ENCODE measurements at regions not wholly inside any gene's neighbourhood (a gene's known extent, or its start where the extent isn't known, plus 50 kb on each side); places are given as distances from the start of the nearest gene placed in this dataset.

DNA sequence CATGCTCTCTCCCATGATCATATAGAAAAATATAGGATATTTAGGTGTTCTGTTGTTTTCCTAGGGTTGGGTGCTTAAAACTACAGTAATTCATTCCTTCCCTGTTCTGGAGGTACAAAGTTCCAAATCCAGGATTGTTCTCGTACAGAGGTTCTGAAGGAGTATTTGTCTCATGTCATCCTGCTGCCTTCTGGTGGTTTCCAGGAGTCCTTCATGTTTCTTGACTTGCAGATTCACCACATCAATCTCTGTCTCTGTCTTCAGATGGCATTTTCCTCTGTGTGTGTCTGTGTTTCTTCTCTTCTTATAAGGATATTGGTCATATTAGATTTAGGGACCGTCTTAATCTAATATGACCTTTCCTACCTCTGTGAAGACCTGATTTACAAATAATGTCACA, 397.9 kb downstream of the NYAP2 start:
- Histone ChIP-seq H3K9ac (no peak overlapping the region), H3K27ac (no peak overlapping the region), H3K36me3 (no peaks in the 10 kb centered on the region), H3K4me3 (no peak overlapping the region), H3K4me1 (no peaks in the 10 kb centered on the region), H3K4me2 (no peak overlapping the region), H3K9me3 (no peaks in the 10 kb centered on the region), H4K20me1 (no peaks in the 10 kb centered on the region), H3K27me3 (no peaks in the 10 kb centered on the region)
- no peak for TF ChIP-seq Cebpa-rat (IDR thresholded peaks at IDR 0.05)

GRCh38 chr2:225794652-225795400, 395.3 kb downstream of the NYAP2 start:
- no peaks in the 10 kb centered on the region for H3K36me3 ChIP-seq
- no peak overlapping the region for H3K4me3 ChIP-seq
- H3K9ac ChIP-seq, result no peak overlapping the region
- no peaks in the 10 kb centered on the region for H3K4me1 ChIP-seq
- H3K27ac ChIP-seq, result no peak overlapping the region
- no peaks in the 10 kb centered on the region for H3K27me3 ChIP-seq
- no peak overlapping the region for H3K4me2 ChIP-seq
- no peaks in the 10 kb centered on the region for H3K9me3 ChIP-seq
- no peak for TF ChIP-seq Cebpa-rat (IDR thresholded peaks at IDR 0.05)
- no peaks in the 10 kb centered on the region for H4K20me1 ChIP-seq

DNA sequence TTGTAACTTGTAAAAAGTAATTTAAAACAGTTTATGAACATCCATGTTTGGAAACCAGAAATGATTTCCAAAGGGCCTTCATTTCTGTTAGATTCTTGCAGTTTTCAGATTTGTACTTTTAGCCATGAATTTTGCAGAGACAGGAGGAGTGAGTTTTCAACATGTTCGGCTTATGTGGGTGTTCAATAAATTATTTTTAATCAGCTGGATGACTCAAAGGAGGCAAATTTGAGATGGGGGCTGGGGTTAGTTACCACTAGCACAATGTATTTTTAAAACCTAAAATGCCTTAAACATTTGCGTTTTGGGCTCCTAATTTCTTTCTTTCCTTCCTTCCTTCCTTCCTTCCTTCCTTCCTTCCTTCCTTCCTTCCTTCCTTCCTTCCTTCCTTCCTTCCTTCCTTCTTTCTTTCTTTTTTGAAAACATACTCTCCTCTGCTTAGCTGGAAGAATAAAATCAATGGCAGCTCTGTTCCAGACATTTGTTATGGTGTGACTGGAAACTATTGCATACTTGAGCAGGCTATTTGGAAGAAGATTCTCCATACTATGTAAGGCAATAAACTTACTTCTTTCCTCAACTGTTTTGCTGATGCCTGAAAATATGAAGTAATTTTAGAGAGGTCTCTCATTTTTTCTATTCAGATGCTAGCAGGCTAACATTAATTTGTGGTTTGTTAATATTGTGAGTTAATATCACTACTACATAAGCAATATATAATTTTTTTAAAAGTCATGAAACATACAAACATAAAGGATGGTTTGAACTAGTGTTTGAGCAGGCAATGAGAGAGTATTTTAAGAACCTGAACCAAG, 394.4 kb downstream of the NYAP2 start:
- H3K27me3 ChIP-seq, result no peaks in the 10 kb centered on the region
- H3K36me3 ChIP-seq, result no peaks in the 10 kb centered on the region
- no peak overlapping the region for H3K27ac ChIP-seq
- H3K4me2 ChIP-seq, result no peak overlapping the region
- no peak for TF ChIP-seq Cebpa-rat (IDR thresholded peaks at IDR 0.05)
- H3K9ac ChIP-seq, result no peak overlapping the region
- H3K4me3 ChIP-seq, result no peak overlapping the region
- H3K4me1 ChIP-seq, result no peaks in the 10 kb centered on the region
- no peaks in the 10 kb centered on the region for H4K20me1 ChIP-seq
- H3K9me3 ChIP-seq, result no peaks in the 10 kb centered on the region

- Histone ChIP-seq H3K36me3 (no peaks in the 10 kb centered on the region), H4K20me1 (no peaks in the 10 kb centered on the region), H3K4me2 (no peak overlapping the region), H3K9me3 (no peaks in the 10 kb centered on the region), H3K27ac (no peak overlapping the region), H3K9ac (no peak overlapping the region), H3K4me1 (no peaks in the 10 kb centered on the region), H3K4me3 (no peak overlapping the region), H3K27me3 (no peaks in the 10 kb centered on the region)
- no peak for TF ChIP-seq Cebpa-rat (IDR thresholded peaks at IDR 0.05)
Measured at GRCh38 chr2:225788571-225789094, 389.1 kb downstream of the NYAP2 start.

DNA sequence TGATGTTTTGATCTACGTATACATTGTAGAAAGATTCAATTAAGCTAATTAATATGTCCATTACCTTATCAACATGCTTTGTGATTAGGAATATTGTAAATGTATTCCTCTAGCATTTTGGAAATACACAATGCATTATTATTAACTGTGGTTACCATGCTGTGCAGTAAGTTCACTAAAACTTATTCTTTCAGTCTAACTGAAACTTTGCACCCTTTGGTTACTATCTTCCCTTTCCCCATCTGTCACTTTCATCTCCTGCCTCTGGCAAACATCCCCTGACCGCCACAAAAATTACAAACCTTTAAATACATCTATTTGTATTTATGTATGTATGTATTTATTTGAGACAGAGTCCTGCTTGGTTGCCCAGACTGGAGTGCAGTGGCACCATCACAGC, 388.0 kb downstream of the NYAP2 start:
- no peak overlapping the region for H3K27ac ChIP-seq
- H3K4me1 ChIP-seq, result no peaks in the 10 kb centered on the region
- TF ChIP-seq Cebpa-rat (IDR thresholded peaks at IDR 0.05), result no peak
- no peak overlapping the region for H3K9ac ChIP-seq
- H4K20me1 ChIP-seq, result no peaks in the 10 kb centered on the region
- no peak overlapping the region for H3K4me3 ChIP-seq
- H3K36me3 ChIP-seq, result no peaks in the 10 kb centered on the region
- H3K9me3 ChIP-seq, result no peaks in the 10 kb centered on the region
- H3K4me2 ChIP-seq, result no peak overlapping the region
- no peaks in the 10 kb centered on the region for H3K27me3 ChIP-seq

DNA sequence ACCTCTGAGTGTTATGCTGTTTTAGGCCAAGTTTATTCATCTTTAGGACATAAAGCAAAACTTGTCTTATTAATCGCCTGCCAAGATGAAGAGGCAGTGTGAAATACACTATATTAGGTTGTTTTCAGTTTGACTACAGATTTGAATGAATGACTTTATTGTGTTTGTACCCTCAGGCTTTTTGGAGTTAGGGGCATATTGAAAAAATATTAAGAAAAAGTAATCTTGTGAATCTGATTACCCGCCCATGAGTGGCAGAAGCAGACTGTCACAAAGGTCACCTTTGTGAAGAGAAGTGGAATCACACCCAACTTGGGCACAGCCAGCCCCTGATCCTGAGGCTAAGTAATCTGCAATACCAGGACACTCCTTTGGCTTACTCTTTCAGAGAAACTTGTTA, 382.5 kb downstream of the NYAP2 start:
- Histone ChIP-seq H3K9ac (no peak overlapping the region), H3K4me1 (no peaks in the 10 kb centered on the region), H3K27ac (no peak overlapping the region), H4K20me1 (no peaks in the 10 kb centered on the region), H3K9me3 (no peaks in the 10 kb centered on the region), H3K36me3 (no peaks in the 10 kb centered on the region), H3K4me3 (no peak overlapping the region), H3K4me2 (no peak overlapping the region), H3K27me3 (no peaks in the 10 kb centered on the region)
- TF ChIP-seq Cebpa-rat (IDR thresholded peaks at IDR 0.05), result no peak

- Histone ChIP-seq H3K27me3 (no peaks in the 10 kb centered on the region), H3K36me3 (no peaks in the 10 kb centered on the region), H3K9me3 (no peaks in the 10 kb centered on the region), H3K27ac (no peak overlapping the region), H3K9ac (no peak overlapping the region), H3K4me1 (no peaks in the 10 kb centered on the region), H3K4me3 (no peak overlapping the region), H4K20me1 (no peaks in the 10 kb centered on the region), H3K4me2 (no peak overlapping the region)
- no peak for TF ChIP-seq Cebpa-rat (IDR thresholded peaks at IDR 0.05)
Measured at GRCh38 chr2:225781145-225781544, 381.6 kb downstream of the NYAP2 start.

GRCh38 chr2:225779829-225780228, 380.3 kb downstream of the NYAP2 start:
- Histone ChIP-seq H3K4me3 (no peak overlapping the region), H3K27me3 (no peaks in the 10 kb centered on the region), H3K9me3 (no peaks in the 10 kb centered on the region), H3K4me1 (no peaks in the 10 kb centered on the region), H3K36me3 (no peaks in the 10 kb centered on the region), H3K9ac (no peak overlapping the region), H3K4me2 (no peak overlapping the region), H4K20me1 (no peaks in the 10 kb centered on the region), H3K27ac (no peak overlapping the region)
- TF ChIP-seq Cebpa-rat (IDR thresholded peaks at IDR 0.05), result no peak

DNA sequence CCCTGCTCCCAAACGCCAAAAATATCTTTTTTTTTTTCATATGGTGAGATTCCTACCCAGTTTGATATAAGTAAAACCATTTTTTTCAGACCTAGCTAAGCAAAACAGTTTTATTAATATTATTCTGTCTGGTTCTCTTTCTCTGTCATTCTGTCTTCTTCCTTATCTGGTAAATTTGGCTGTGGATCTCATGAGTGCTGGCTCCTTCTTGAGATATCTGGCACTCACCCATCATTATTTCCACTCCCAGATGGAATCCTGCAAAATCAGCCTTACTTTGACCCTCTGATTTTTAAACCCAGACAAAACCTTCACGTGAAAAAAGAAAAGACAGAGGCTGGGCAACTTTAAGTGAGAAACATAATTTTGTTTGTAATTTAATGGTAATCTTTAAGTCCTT, 373.6 kb downstream of the NYAP2 start:
- Histone ChIP-seq H3K4me2 (no peak overlapping the region), H3K9me3 (no peaks in the 10 kb centered on the region), H3K9ac (no peak overlapping the region), H3K27me3 (no peaks in the 10 kb centered on the region), H3K4me3 (no peak overlapping the region), H4K20me1 (no peaks in the 10 kb centered on the region), H3K4me1 (0 out of 2 replicates have a peak, but pooled peaks cover 6% of the 10 kb centered on the region), H3K27ac (no peak overlapping the region), H3K36me3 (no peaks in the 10 kb centered on the region)
- TF ChIP-seq Cebpa-rat (IDR thresholded peaks at IDR 0.05), result no peak

DNA sequence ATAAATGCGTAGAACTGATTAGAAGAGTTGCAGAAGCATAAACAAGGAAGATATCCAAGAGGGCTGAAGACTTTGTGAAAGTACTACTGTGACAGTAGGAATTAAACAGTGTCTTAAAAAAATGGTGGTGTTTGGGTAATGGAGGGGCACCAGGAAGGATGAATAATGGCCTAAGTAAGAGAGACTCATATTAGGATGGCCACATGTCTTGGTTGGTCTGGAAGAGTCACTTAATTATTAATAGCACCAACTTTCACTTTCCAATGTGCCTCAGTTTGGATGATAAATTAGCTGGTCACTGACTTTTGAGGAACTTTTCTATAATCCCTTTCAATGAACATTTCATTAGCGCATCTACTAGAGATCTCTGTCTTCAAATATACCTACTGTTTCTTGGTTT, 372.2 kb downstream of the NYAP2 start:
- H3K27me3 ChIP-seq, result no peaks in the 10 kb centered on the region
- no peaks in the 10 kb centered on the region for H4K20me1 ChIP-seq
- no peaks in the 10 kb centered on the region for H3K9me3 ChIP-seq
- no peak overlapping the region for H3K4me3 ChIP-seq
- H3K27ac ChIP-seq, result no peak overlapping the region
- no peak overlapping the region for H3K9ac ChIP-seq
- no peak overlapping the region for H3K4me2 ChIP-seq
- TF ChIP-seq Cebpa-rat (IDR thresholded peaks at IDR 0.05), result no peak
- H3K4me1 ChIP-seq, result 0 out of 2 replicates have a peak, but pooled peaks cover 6% of the 10 kb centered on the region
- no peaks in the 10 kb centered on the region for H3K36me3 ChIP-seq
